ENCODE measurements at regions not wholly inside any gene's neighbourhood (a gene's known extent, or its start where the extent isn't known, plus 50 kb on each side); places are given as distances from the start of the nearest gene placed in this dataset.

GRCh38 chr3:43953814-43954692 lies 263.3 kb downstream of the ABHD5 start:
- DNase-seq = peak; percentile 55 to 65 (median 61)

GRCh38 chr3:43956945-43957344 lies 266.2 kb downstream of the ABHD5 start:
- no peak for DNase-seq

GRCh38 chr3:43957553-43957952 lies 266.8 kb downstream of the ABHD5 start:
- peak in 1 of 3 donors; percentile 31 for DNase-seq

GRCh38 chr3:43958005-43958770 lies 267.4 kb downstream of the ABHD5 start:
- DNase-seq = no peak

- DNase-seq = no peak
These were observed 268.2 kb downstream of the ABHD5 start for GRCh38 chr3:43958973-43959372.

- DNase-seq = no peak
These were observed 269.0 kb downstream of the ABHD5 start for GRCh38 chr3:43959498-43960447.

GRCh38 chr3:43960448-43960840 lies 269.7 kb downstream of the ABHD5 start:
- DNase-seq = no peak

GRCh38 chr3:43962043-43962442 lies 271.3 kb downstream of the ABHD5 start:
- DNase-seq = no peak

GRCh38 chr3:43963208-43963607 lies 272.5 kb downstream of the ABHD5 start:
- no peak for DNase-seq

- DNase-seq = no peak
These were observed 273.9 kb downstream of the ABHD5 start for GRCh38 chr3:43964640-43965039.

GRCh38 chr3:43965656-43966055 lies 274.9 kb downstream of the ABHD5 start:
- DNase-seq = no peak

- DNase-seq = no peak
These were observed 275.4 kb downstream of the ABHD5 start for GRCh38 chr3:43966126-43966525.

GRCh38 chr3:43966530-43966929 lies 275.2 kb upstream of the TOPAZ1 start:
- no peak for DNase-seq

- no peak for DNase-seq
These were observed 273.2 kb upstream of the TOPAZ1 start for GRCh38 chr3:43968465-43968864.

GRCh38 chr3:43969944-43970343 lies 271.7 kb upstream of the TOPAZ1 start:
- DNase-seq = no peak

- no peak for DNase-seq
These were observed 271.3 kb upstream of the TOPAZ1 start for GRCh38 chr3:43970351-43970750.

- DNase-seq = no peak
These were observed 270.8 kb upstream of the TOPAZ1 start for GRCh38 chr3:43970920-43971319.

GRCh38 chr3:43971486-43971885 lies 270.2 kb upstream of the TOPAZ1 start:
- DNase-seq = no peak

GRCh38 chr3:43978708-43979107 lies 263.0 kb upstream of the TOPAZ1 start:
- no peak for DNase-seq

GRCh38 chr3:43979645-43980044 lies 262.0 kb upstream of the TOPAZ1 start:
- DNase-seq = no peak

GRCh38 chr3:43994657-43995546 lies 246.8 kb upstream of the TOPAZ1 start:
- DNase-seq = peak; percentile 36 to 67 (median 51)
